Heart right ventricle (tissue), 16 donors: ENCODE measurements at regions not wholly inside any gene's neighbourhood (a gene's known extent, or its start where the extent isn't known, plus 50 kb on each side); places are given as distances from the start of the nearest gene placed in this dataset.

ENCODE experiments used
- ATAC-seq, 8 donors: fragments of 200-7000 bp; cut with Tn5 transposase; one replicate each; pipeline ENCODE4 v1.9.1; 2020; ENCODE audit warnings: mild to moderate bottlenecking in 8 of 8, moderate library complexity in 8 of 8, moderate number of reproducible peaks in 1 of 8
- DNase-seq, 2 donors: peaks; one replicate each; pipeline ENCODE4 v3.0.0-alpha.2; 2020
- H3K27ac ChIP-seq, 10 donors: fragments of 200-600 bp; sonication (generic) in 2 of 10; one replicate each; pipeline versions ENCODE4 v1.5.0 to v1.8.0; 2020 to 2022; ENCODE audit warnings: mild to moderate bottlenecking in 3 of 10
- H3K27me3 ChIP-seq, 7 donors: fragments of 200-600 bp; one replicate each; pipeline ENCODE4 v1.8.0; 2021 to 2022; ENCODE audit warnings: mild to moderate bottlenecking in 2 of 7
- H3K36me3 ChIP-seq, 9 donors: fragments of 200-600 bp; sonication (generic) in 1 of 9; one replicate each; pipeline versions ENCODE4 v1.5.0 to v1.8.0; 2020 to 2022; ENCODE audit warnings: mild to moderate bottlenecking in 2 of 9
- H3K4me1 ChIP-seq, 9 donors: fragments of 200-600 bp; sonication (generic) in 1 of 9; one replicate each; pipeline versions ENCODE4 v1.5.0 to v1.8.0; 2020 to 2022; ENCODE audit warnings: mild to moderate bottlenecking in 4 of 9
- H3K4me3 ChIP-seq, 10 donors: fragments of 200-600 bp; sonication (generic) in 2 of 10; one replicate each; pipeline versions ENCODE4 v1.5.0 to v1.8.0; 2020 to 2022; ENCODE audit warnings: mild to moderate bottlenecking in 7 of 10, moderate library complexity in 2 of 10
- H3K9me3 ChIP-seq, 11 donors: fragments of 200-600 bp in 10 of 11; sonication (generic) in 2 of 11; one replicate each; pipeline versions ENCODE4 v1.5.0 to v1.8.0; 2013 to 2022; ENCODE audit warnings: mild to moderate bottlenecking in 2 of 11, control low read depth in 1 of 11, moderate library complexity in 1 of 11
- WGBS, 2 donors: extraction: QIAGEN DNeasy Blood & Tissue Kit; methylation state at CpG; one replicate each; pipeline ENCODE4 v1.1.7; 2013; ENCODE audit warnings: inconsistent platforms in 1 of 2; 5-methylcytosine and 5-hydroxymethylcytosine counted together
- intact Hi-C, 10 donors: fragments of 100-400 bp; cut with DNase I; formaldehyde crosslinking; loops; one replicate each; pipeline versions ENCODE4 v1.11.1 to v1.14.2; 2022
- TF ChIP-seq, protein P1 (sequence below), 9 donors: fragments of 200-600 bp; sonication (generic) in 2 of 9; IDR thresholded peaks; one replicate each; pipeline versions ENCODE4 v1.5.0 to v1.8.0; 2021 to 2022; ENCODE audit warnings: antibody characterized with exemption in 9 of 9, mild to moderate bottlenecking in 5 of 9, moderate library complexity in 1 of 9
- donor health status: Arrhythmogenic right ventricular cardiomyopathy.
- donor health status: ischemic (EF 13 %, LVEDD 7.1; RV severe dilation, severe dysfunction).
- donor health status: healthy with polysubstance abuse.
- donor health status: DM: no; HTN: yes; CAD: no.
- donor health status: DM: no; HTN: no; CAD: no.
- donor health status: ischemic (EF 25% LVEDD 6.9; RV normal size, moderate dysfunction).
- donor health status: ischemic (EF 25% LVEDD 5.7; RV mildly dilated, moderate dysfunction).
- donor health status: healthy.
- donor health status: DM: yes; HTN: yes; CAD: no.
- donor health status: Ischemic cardiomyopathy.
- donor health status: ischemic (EF 35%, LVEDD 5.7; RV mildly dilated, moderate dysfunction).
- donor health status: nonischemic (EF 11% LVEDD 7.7; RV severe dilation, severe dysfunction).
- donor health status: DM: yes; HTN: yes; CAD: no.
- donor health status: PGD.
- donor health status: ischemic (EF 29% LVEDD 5.4; RV normal size, mild dysfunction).
- donor health status: nonischemic (EF 23%, LVEDD 6.1; RV moderate dilation, normal function).

GRCh38 chr16:72664509-72665408 lies 383.2 kb downstream of the ZFHX3 start:
- Histone ChIP-seq H3K36me3 (no peaks in the 10 kb centered on the region), H3K9me3 (no peaks in the 10 kb centered on the region), H3K27me3 (peaks cover 0 to 4% (median 0%) of the 10 kb centered on the region in 7 donors), H3K27ac (peak overlapping the region in 4 of 10 donors; percentile 24 to 87 (median 32)), H3K4me3 (peak overlapping the region; percentile 67 to 93 (median 74)), H3K4me1 (peaks cover 0 to 19% (median 10%) of the 10 kb centered on the region in 9 donors)
- TF ChIP-seq, protein P1, sequence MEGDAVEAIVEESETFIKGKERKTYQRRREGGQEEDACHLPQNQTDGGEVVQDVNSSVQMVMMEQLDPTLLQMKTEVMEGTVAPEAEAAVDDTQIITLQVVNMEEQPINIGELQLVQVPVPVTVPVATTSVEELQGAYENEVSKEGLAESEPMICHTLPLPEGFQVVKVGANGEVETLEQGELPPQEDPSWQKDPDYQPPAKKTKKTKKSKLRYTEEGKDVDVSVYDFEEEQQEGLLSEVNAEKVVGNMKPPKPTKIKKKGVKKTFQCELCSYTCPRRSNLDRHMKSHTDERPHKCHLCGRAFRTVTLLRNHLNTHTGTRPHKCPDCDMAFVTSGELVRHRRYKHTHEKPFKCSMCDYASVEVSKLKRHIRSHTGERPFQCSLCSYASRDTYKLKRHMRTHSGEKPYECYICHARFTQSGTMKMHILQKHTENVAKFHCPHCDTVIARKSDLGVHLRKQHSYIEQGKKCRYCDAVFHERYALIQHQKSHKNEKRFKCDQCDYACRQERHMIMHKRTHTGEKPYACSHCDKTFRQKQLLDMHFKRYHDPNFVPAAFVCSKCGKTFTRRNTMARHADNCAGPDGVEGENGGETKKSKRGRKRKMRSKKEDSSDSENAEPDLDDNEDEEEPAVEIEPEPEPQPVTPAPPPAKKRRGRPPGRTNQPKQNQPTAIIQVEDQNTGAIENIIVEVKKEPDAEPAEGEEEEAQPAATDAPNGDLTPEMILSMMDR (IDR thresholded peaks at IDR 0.05), result peak in 1 of 9 donors; percentile 22
- intact Hi-C loops, result loop anchor here in 4 of 10 donors (10.0 kb wide), 4 partner anchors 120 to 530 kb away; no protein-coding TSS in a partner anchor
- 0% methylated on average over 60 of the region's 60 CpGs for whole genome bisulfite sequencing, 2 donors
- peak; percentile 88 to 98 for DNase-seq
- peak; percentile 100 for ATAC-seq

GRCh38 chr16:72664056-72664508 lies 383.8 kb downstream of the ZFHX3 start:
- TF ChIP-seq, protein P1 (IDR thresholded peaks at IDR 0.05), result no peak
- WGBS, 2 donors, result 3% methylated on average over 18 of the region's 18 CpGs
- DNase-seq (no peak), ATAC-seq (no peak)
- H3K9me3 ChIP-seq, result no peaks in the 10 kb centered on the region
- H3K27me3 ChIP-seq, result peaks cover 0 to 4% (median 0%) of the 10 kb centered on the region in 7 donors
- peaks cover 0 to 19% (median 10%) of the 10 kb centered on the region in 9 donors for H3K4me1 ChIP-seq
- intact Hi-C loops, result loop anchor here in 4 of 10 donors (10.0 kb wide), 4 partner anchors 121 to 531 kb away; no protein-coding TSS in a partner anchor
- H3K4me3 ChIP-seq, result peak overlapping the region; percentile 67 to 93 (median 74)
- H3K27ac ChIP-seq, result peak overlapping the region in 1 of 10 donors; percentile 87
- H3K36me3 ChIP-seq, result no peaks in the 10 kb centered on the region

- Histone ChIP-seq H3K36me3 (no peaks in the 10 kb centered on the region), H3K27me3 (peaks cover 0 to 7% (median 0%) of the 10 kb centered on the region in 7 donors), H3K4me3 (no peak overlapping the region), H3K4me1 (peaks cover 0 to 8% (median 5%) of the 10 kb centered on the region in 9 donors), H3K27ac (no peak overlapping the region), H3K9me3 (peaks cover 0 to 4% (median 0%) of the 10 kb centered on the region in 11 donors)
- 86 to 90% methylated on average over 5 of the region's 5 CpGs for WGBS, 2 donors
- intact Hi-C loops, result no loop called here
- no peak for ATAC-seq
- DNase-seq, result no peak
- TF ChIP-seq, protein P1 (IDR thresholded peaks at IDR 0.05), result no peak
Measured at GRCh38 chr16:72658888-72659717, 388.8 kb downstream of the ZFHX3 start.

GRCh38 chr16:72657791-72658190 lies 390.1 kb downstream of the ZFHX3 start:
- DNase-seq, result no peak
- no peak overlapping the region for H3K4me3 ChIP-seq
- H3K27me3 ChIP-seq, result peaks cover 0 to 7% (median 0%) of the 10 kb centered on the region in 7 donors
- H3K9me3 ChIP-seq, result peaks cover 0 to 5% (median 0%) of the 10 kb centered on the region in 11 donors
- no peak for ATAC-seq
- no peak overlapping the region for H3K27ac ChIP-seq
- intact Hi-C loops, result no loop called here
- H3K4me1 ChIP-seq, result no peaks in the 10 kb centered on the region
- TF ChIP-seq, protein P1 (IDR thresholded peaks at IDR 0.05), result no peak
- no peaks in the 10 kb centered on the region for H3K36me3 ChIP-seq
